ENCODE measurements at regions not wholly inside any gene's neighbourhood (a gene's known extent, or its start where the extent isn't known, plus 50 kb on each side); places are given as distances from the start of the nearest gene placed in this dataset.

DNA sequence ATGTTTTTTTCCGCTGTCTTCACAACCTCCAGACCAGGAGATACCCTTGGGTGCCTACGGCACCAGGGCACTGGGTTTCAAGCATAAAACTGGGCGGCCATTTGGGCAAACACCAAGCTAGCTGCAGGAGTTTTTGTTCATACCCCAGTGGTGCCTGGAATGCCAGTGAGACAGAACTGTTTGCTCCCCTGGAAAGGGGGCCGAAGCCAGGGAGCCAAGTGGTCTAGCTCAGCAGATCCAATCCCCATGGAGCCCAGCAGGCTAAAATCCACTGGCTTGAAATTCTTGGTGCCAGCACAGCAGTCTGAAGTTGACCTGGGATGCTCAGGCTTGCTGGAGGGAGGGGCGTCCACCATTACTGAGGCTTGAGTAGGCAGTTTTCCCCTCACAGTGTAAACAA is 265.3 kb upstream of the ZEB2 start:
- no peak for TF ChIP-seq BACH2 (CRISPR knock-in tag; IDR thresholded peaks at IDR 0.05; ENCODE audit: borderline replicate concordance)
- TF ChIP-seq CSDC2 (CRISPR knock-in tag; IDR thresholded peaks at IDR 0.05) = no peak
- TF ChIP-seq ARNTL (CRISPR knock-in tag; IDR thresholded peaks at IDR 0.05; ENCODE audit: borderline replicate concordance, low read depth) = no peak
- no peak for TF ChIP-seq TCF4 (CRISPR knock-in tag; IDR thresholded peaks at IDR 0.05; ENCODE audit: borderline replicate concordance)
- no peak for TF ChIP-seq SNAI2 (CRISPR knock-in tag; IDR thresholded peaks at IDR 0.05)
- TF ChIP-seq, protein P1, sequence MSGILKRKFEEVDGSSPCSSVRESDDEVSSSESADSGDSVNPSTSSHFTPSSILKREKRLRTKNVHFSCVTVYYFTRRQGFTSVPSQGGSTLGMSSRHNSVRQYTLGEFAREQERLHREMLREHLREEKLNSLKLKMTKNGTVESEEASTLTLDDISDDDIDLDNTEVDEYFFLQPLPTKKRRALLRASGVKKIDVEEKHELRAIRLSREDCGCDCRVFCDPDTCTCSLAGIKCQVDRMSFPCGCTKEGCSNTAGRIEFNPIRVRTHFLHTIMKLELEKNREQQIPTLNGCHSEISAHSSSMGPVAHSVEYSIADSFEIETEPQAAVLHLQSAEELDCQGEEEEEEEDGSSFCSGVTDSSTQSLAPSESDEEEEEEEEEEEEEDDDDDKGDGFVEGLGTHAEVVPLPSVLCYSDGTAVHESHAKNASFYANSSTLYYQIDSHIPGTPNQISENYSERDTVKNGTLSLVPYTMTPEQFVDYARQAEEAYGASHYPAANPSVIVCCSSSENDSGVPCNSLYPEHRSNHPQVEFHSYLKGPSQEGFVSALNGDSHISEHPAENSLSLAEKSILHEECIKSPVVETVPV (CRISPR knock-in tag; IDR thresholded peaks at IDR 0.05) = no peak
- no peak for TF ChIP-seq RARB (CRISPR knock-in tag; IDR thresholded peaks at IDR 0.05)
- TF ChIP-seq, protein P2, sequence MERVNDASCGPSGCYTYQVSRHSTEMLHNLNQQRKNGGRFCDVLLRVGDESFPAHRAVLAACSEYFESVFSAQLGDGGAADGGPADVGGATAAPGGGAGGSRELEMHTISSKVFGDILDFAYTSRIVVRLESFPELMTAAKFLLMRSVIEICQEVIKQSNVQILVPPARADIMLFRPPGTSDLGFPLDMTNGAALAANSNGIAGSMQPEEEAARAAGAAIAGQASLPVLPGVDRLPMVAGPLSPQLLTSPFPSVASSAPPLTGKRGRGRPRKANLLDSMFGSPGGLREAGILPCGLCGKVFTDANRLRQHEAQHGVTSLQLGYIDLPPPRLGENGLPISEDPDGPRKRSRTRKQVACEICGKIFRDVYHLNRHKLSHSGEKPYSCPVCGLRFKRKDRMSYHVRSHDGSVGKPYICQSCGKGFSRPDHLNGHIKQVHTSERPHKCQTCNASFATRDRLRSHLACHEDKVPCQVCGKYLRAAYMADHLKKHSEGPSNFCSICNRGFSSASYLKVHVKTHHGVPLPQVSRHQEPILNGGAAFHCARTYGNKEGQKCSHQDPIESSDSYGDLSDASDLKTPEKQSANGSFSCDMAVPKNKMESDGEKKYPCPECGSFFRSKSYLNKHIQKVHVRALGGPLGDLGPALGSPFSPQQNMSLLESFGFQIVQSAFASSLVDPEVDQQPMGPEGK (CRISPR knock-in tag; IDR thresholded peaks at IDR 0.05; ENCODE audit: borderline replicate concordance) = no peak
- TF ChIP-seq ZFP30 (CRISPR knock-in tag; IDR thresholded peaks at IDR 0.05) = no peak
- no peak for TF ChIP-seq ZC3H10 (CRISPR knock-in tag; IDR thresholded peaks at IDR 0.05)
- TF ChIP-seq OSR1 (CRISPR knock-in tag; IDR thresholded peaks at IDR 0.05) = no peak
- no peak for ATAC-seq

DNA sequence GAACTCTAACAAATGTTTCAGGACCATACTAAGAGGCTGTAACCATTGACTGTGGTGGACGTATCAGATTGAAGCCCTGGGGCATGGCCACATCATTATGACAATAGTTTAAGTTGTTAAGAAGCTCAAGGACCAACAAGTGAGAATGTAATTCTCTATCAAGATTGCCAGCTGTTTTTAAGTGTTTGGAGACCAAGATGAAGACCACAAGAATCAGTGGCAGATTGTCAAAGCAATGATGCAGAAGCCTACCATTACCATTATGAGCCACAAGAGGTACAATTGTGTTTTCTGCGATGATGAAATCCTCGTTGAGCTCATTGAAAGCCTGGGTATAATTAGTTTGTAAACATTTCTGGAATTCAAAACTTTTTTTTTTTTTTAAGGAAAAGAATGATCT is 261.1 kb upstream of the ZEB2 start:
- no peak for ATAC-seq
- TF ChIP-seq ZNF565 (CRISPR knock-in tag; conservative IDR thresholded peaks at IDR 0.05; ENCODE audit: low read depth) = no peak
- TF ChIP-seq, protein P3, sequence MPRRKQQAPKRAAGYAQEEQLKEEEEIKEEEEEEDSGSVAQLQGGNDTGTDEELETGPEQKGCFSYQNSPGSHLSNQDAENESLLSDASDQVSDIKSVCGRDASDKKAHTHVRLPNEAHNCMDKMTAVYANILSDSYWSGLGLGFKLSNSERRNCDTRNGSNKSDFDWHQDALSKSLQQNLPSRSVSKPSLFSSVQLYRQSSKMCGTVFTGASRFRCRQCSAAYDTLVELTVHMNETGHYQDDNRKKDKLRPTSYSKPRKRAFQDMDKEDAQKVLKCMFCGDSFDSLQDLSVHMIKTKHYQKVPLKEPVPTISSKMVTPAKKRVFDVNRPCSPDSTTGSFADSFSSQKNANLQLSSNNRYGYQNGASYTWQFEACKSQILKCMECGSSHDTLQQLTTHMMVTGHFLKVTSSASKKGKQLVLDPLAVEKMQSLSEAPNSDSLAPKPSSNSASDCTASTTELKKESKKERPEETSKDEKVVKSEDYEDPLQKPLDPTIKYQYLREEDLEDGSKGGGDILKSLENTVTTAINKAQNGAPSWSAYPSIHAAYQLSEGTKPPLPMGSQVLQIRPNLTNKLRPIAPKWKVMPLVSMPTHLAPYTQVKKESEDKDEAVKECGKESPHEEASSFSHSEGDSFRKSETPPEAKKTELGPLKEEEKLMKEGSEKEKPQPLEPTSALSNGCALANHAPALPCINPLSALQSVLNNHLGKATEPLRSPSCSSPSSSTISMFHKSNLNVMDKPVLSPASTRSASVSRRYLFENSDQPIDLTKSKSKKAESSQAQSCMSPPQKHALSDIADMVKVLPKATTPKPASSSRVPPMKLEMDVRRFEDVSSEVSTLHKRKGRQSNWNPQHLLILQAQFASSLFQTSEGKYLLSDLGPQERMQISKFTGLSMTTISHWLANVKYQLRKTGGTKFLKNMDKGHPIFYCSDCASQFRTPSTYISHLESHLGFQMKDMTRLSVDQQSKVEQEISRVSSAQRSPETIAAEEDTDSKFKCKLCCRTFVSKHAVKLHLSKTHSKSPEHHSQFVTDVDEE (CRISPR knock-in tag; IDR thresholded peaks at IDR 0.05) = no peak
- no peak for TF ChIP-seq SNAI2 (CRISPR knock-in tag; IDR thresholded peaks at IDR 0.05)
- TF ChIP-seq, protein P2 (CRISPR knock-in tag; IDR thresholded peaks at IDR 0.05; ENCODE audit: borderline replicate concordance) = no peak
- no peak for TF ChIP-seq CSDC2 (CRISPR knock-in tag; IDR thresholded peaks at IDR 0.05)
- TF ChIP-seq RARB (CRISPR knock-in tag; IDR thresholded peaks at IDR 0.05) = no peak
- TF ChIP-seq ZFP30 (CRISPR knock-in tag; IDR thresholded peaks at IDR 0.05) = no peak
- no peak for TF ChIP-seq TOX (CRISPR knock-in tag; IDR thresholded peaks at IDR 0.05; ENCODE audit: borderline replicate concordance)
- TF ChIP-seq ISL1 (CRISPR knock-in tag; IDR thresholded peaks at IDR 0.05) = no peak
- no peak for TF ChIP-seq ESRRG (CRISPR knock-in tag; IDR thresholded peaks at IDR 0.05)
- TF ChIP-seq, protein P1 (CRISPR knock-in tag; IDR thresholded peaks at IDR 0.05) = no peak
- no peak for TF ChIP-seq OSR1 (CRISPR knock-in tag; IDR thresholded peaks at IDR 0.05)
- no peak for TF ChIP-seq ZC3H10 (CRISPR knock-in tag; IDR thresholded peaks at IDR 0.05)

DNA sequence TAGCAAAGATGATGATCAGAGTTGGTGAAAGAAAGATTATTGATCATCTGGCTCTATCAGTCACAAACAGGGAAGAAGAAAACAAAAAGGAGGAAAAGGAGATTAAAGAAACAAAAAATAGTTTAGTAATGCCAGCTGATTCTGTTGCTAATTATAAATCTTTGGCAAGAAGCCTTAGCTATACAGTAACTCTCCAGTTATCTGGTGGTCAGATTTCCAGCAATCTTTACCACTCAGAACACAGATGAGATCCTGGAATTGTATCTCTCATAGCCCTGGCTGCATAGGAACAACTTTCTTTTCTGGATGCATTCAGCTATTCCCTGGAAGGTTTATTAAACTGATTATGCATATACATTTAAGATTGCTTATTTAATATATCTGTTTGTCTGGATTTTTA is 256.8 kb upstream of the ZEB2 start:
- TF ChIP-seq, protein P4, sequence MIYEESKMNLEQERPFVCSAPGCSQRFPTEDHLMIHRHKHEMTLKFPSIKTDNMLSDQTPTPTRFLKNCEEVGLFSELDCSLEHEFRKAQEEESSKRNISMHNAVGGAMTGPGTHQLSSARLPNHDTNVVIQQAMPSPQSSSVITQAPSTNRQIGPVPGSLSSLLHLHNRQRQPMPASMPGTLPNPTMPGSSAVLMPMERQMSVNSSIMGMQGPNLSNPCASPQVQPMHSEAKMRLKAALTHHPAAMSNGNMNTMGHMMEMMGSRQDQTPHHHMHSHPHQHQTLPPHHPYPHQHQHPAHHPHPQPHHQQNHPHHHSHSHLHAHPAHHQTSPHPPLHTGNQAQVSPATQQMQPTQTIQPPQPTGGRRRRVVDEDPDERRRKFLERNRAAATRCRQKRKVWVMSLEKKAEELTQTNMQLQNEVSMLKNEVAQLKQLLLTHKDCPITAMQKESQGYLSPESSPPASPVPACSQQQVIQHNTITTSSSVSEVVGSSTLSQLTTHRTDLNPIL (CRISPR knock-in tag; IDR thresholded peaks at IDR 0.05; ENCODE audit: low read depth) = no peak
- no peak for TF ChIP-seq ZFP30 (CRISPR knock-in tag; IDR thresholded peaks at IDR 0.05)
- no peak for TF ChIP-seq OSR1 (CRISPR knock-in tag; IDR thresholded peaks at IDR 0.05)
- TF ChIP-seq, protein P5, sequence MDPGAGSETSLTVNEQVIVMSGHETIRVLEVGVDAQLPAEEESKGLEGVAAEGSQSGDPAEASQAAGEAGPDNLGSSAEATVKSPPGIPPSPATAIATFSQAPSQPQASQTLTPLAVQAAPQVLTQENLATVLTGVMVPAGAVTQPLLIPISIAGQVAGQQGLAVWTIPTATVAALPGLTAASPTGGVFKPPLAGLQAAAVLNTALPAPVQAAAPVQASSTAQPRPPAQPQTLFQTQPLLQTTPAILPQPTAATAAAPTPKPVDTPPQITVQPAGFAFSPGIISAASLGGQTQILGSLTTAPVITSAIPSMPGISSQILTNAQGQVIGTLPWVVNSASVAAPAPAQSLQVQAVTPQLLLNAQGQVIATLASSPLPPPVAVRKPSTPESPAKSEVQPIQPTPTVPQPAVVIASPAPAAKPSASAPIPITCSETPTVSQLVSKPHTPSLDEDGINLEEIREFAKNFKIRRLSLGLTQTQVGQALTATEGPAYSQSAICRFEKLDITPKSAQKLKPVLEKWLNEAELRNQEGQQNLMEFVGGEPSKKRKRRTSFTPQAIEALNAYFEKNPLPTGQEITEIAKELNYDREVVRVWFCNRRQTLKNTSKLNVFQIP (CRISPR knock-in tag; IDR thresholded peaks at IDR 0.05; ENCODE audit: borderline replicate concordance, low read depth) = no peak
- TF ChIP-seq RARB (CRISPR knock-in tag; IDR thresholded peaks at IDR 0.05) = no peak
- TF ChIP-seq ZNF565 (CRISPR knock-in tag; conservative IDR thresholded peaks at IDR 0.05; ENCODE audit: low read depth) = no peak
- no peak for TF ChIP-seq ZNF70 (CRISPR knock-in tag; IDR thresholded peaks at IDR 0.05)
- TF ChIP-seq SNAI2 (CRISPR knock-in tag; IDR thresholded peaks at IDR 0.05) = no peak
- TF ChIP-seq ISL1 (CRISPR knock-in tag; IDR thresholded peaks at IDR 0.05) = no peak
- no peak for TF ChIP-seq ARNTL (CRISPR knock-in tag; IDR thresholded peaks at IDR 0.05; ENCODE audit: borderline replicate concordance, low read depth)
- peak; percentile 39; the same call in 2 of the 3 replicates for ATAC-seq
